Panc1 (cell line): ENCODE measurements at regions not wholly inside any gene's neighbourhood (a gene's known extent, or its start where the extent isn't known, plus 50 kb on each side); places are given as distances from the start of the nearest gene placed in this dataset.
"Not testable (repeated sequence)": the region's sequence is repeated elsewhere in the genome, so short reads cannot be mapped to it uniquely, and the experiment has no call there.

Experiments
- ATAC-seq: fragments of 200-7000 bp; cut with Tn5 transposase; 2 replicates; pipeline ENCODE4 v1.9.1; 2020; ENCODE audit warnings: mild to moderate bottlenecking, moderate library complexity
- BruUV-seq: library from RNA; stranded (reverse); fragments of 400-500 nt; replicated peaks from 2 replicates; lab custom pipeline; 2021; lab: Mats Ljungman, UMichigan
- CTCF ChIA-PET: fragments of 300-600 bp; sonication (Branson Sonifier 250); formaldehyde crosslinking; loops from one replicate; lab custom pipeline; 2022; ENCODE audit warnings: antibody characterized with exemption; lab: Charles Lee
- POLR2A ChIA-PET: fragments of 300-600 bp; sonication (Branson Sonifier 250); formaldehyde crosslinking; loops from one replicate; lab custom pipeline; 2022; ENCODE audit warnings: antibody characterized with exemption; lab: Charles Lee
- DNase-seq: peaks from one replicate; pipeline ENCODE4 v3.0.0-alpha.2; 2010; ENCODE audit warnings: low read depth, low spot score
- H3K27ac ChIP-seq: 2 replicates; pipeline ENCODE4 v1.5.1; 2011; ENCODE audit warnings: mild to moderate bottlenecking, low read length, inconsistent platforms
- H3K27me3 ChIP-seq: fragments of 200-500 bp; sonication (Bioruptor generic); 2 replicates; pipeline ENCODE4 v1.6.0; 2014; ENCODE audit warnings: low read length, inconsistent platforms; ENCODE audit not compliant: control insufficient read depth, insufficient read depth
- H3K36me3 ChIP-seq: fragments of 200-500 bp; sonication (Bioruptor generic); 2 replicates; pipeline ENCODE4 v1.5.1; 2014; ENCODE audit warnings: inconsistent platforms, mild to moderate bottlenecking, low read length, moderate library complexity; ENCODE audit not compliant: control insufficient read depth, insufficient read depth
- H3K4me1 ChIP-seq: 2 replicates; pipeline ENCODE4 v1.5.1; 2011; ENCODE audit warnings: inconsistent platforms, mild to moderate bottlenecking, low read length, moderate library complexity; ENCODE audit not compliant: control insufficient read depth, insufficient read depth
- H3K4me3 ChIP-seq, 2 experiments: 2 replicates each; pipeline ENCODE4 v1.5.1; 2011 to 2012; ENCODE audit warnings: low read depth in 2 of 2, low read length in 2 of 2, mild to moderate bottlenecking in 2 of 2, inconsistent platforms in 1 of 2, moderate library complexity in 1 of 2
- H3K9me3 ChIP-seq: fragments of 200-500 bp; sonication (Bioruptor generic); 2 replicates; pipeline ENCODE4 v1.5.1; 2014; ENCODE audit warnings: low read depth, mild to moderate bottlenecking, inconsistent platforms, low read length, moderate library complexity; ENCODE audit not compliant: control insufficient read depth, insufficient read depth
- POLR2AphosphoS5 ChIP-seq: IDR thresholded peaks from 2 replicates; pipeline ENCODE4 v1.6.1; 2012; ENCODE audit warnings: mild to moderate bottlenecking, low read depth, low read length, moderate library complexity
- REST ChIP-seq, 2 experiments: IDR thresholded peaks; 2 replicates each; pipeline ENCODE4 v1.6.1; 2011 to 2012; ENCODE audit warnings: low read depth in 2 of 2, control low read depth in 1 of 2, low read length in 1 of 2, mild to moderate bottlenecking in 1 of 2, moderate library complexity in 1 of 2; ENCODE audit not compliant: insufficient read depth in 1 of 2
- SIN3A ChIP-seq: IDR thresholded peaks from 2 replicates; pipeline ENCODE4 v1.6.1; 2012; ENCODE audit warnings: low read depth, mild to moderate bottlenecking, low read length, moderate library complexity, borderline replicate concordance; ENCODE audit not compliant: insufficient read depth
- TCF7L2 ChIP-seq: IDR thresholded peaks from 2 replicates; pipeline ENCODE4 v1.6.1; 2011; ENCODE audit warnings: mild to moderate bottlenecking, low read depth, low read length, inconsistent platforms
- in situ Hi-C: cut with HindIII; loops from 2 replicates; pipeline ENCODE4 v1.10.0; 2016; ENCODE audit warnings: low sequenced_read_pairs, low pct_unique_long_range_greater_than_20kb
- intact Hi-C: fragments of 100-400 bp; cut with micrococcal nuclease; formaldehyde crosslinking; loops from one replicate; pipeline ENCODE4 v1.10.0; 2022; ENCODE audit not compliant: unreplicated experiment
- TF ChIP-seq, protein P1 (sequence below): fragments of 450-650 bp; IDR thresholded peaks from 2 replicates; pipeline ENCODE4 v1.5.1; 2017; ENCODE audit warnings: mild to moderate bottlenecking

GRCh38 chr5:10106285-10106684 lies 143.4 kb downstream of the ATPSCKMT start:
- no peaks in the 10 kb centered on the region for H3K9me3 ChIP-seq
- no peak for ATAC-seq
- TF ChIP-seq, protein P1, sequence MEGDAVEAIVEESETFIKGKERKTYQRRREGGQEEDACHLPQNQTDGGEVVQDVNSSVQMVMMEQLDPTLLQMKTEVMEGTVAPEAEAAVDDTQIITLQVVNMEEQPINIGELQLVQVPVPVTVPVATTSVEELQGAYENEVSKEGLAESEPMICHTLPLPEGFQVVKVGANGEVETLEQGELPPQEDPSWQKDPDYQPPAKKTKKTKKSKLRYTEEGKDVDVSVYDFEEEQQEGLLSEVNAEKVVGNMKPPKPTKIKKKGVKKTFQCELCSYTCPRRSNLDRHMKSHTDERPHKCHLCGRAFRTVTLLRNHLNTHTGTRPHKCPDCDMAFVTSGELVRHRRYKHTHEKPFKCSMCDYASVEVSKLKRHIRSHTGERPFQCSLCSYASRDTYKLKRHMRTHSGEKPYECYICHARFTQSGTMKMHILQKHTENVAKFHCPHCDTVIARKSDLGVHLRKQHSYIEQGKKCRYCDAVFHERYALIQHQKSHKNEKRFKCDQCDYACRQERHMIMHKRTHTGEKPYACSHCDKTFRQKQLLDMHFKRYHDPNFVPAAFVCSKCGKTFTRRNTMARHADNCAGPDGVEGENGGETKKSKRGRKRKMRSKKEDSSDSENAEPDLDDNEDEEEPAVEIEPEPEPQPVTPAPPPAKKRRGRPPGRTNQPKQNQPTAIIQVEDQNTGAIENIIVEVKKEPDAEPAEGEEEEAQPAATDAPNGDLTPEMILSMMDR = no peak
- TF ChIP-seq POLR2AphosphoS5 (no peak), SIN3A (no peak), REST (IDR thresholded peaks at IDR 0.05; ENCODE audit: insufficient read depth in 1 of 2, low read depth in 2 of 2, low read length in 1 of 2) (no peak), TCF7L2 (no peak)
- CTCF ChIA-PET = interaction anchor here (0.5 kb wide), 1 partner anchor 40 kb away, joined by 4 read pairs; no protein-coding TSS in a partner anchor
- no TSS peak for BruUV-seq
- POLR2A ChIA-PET = no interaction called here
- H3K36me3 ChIP-seq = no peaks in the 10 kb centered on the region
- H3K27me3 ChIP-seq = no peaks in the 10 kb centered on the region
- no peak for DNase-seq
- H3K4me3 ChIP-seq = no peak overlapping the region
- no peaks in the 10 kb centered on the region for H3K4me1 ChIP-seq
- intact Hi-C loops = no loop called here
- H3K27ac ChIP-seq = no peak overlapping the region
- in situ Hi-C loops = no loop called here

- Histone ChIP-seq H3K36me3 (no peaks in the 10 kb centered on the region), H3K9me3 (peaks cover 5% of the 10 kb centered on the region; the same call in 1 of the 2 replicates), H3K4me1 (no peaks in the 10 kb centered on the region), H3K27ac (no peak overlapping the region), H3K27me3 (no peaks in the 10 kb centered on the region), H3K4me3 (no peak overlapping the region)
- POLR2A ChIA-PET = no interaction called here
- intact Hi-C loops (no loop called here), in situ Hi-C loops (no loop called here)
- no peak for TF ChIP-seq SIN3A
- no peak for TF ChIP-seq TCF7L2
- TF ChIP-seq, protein P1 = no peak
- TF ChIP-seq REST (IDR thresholded peaks at IDR 0.05; ENCODE audit: insufficient read depth in 1 of 2, low read depth in 2 of 2, low read length in 1 of 2) = no peak
- no peak for TF ChIP-seq POLR2AphosphoS5
- DNase-seq = no peak
- ATAC-seq = no peak
- no TSS peak for BruUV-seq
- CTCF ChIA-PET = no interaction called here
Measured at GRCh38 chr5:10102706-10103497, 146.8 kb downstream of the ATPSCKMT start.

- H3K36me3 ChIP-seq, DNase-seq, ATAC-seq, POLR2A ChIA-PET, H3K27ac ChIP-seq, BruUV-seq, CTCF ChIA-PET, in situ Hi-C loops, H3K9me3 ChIP-seq, H3K4me1 ChIP-seq, intact Hi-C loops, H3K4me3 ChIP-seq, H3K27me3 ChIP-seq: not testable (repeated sequence)
Measured at GRCh38 chr5:10102235-10102634, 147.5 kb downstream of the ATPSCKMT start.
